IPS-15b (cell line): ENCODE measurements at regions not wholly inside any gene's neighbourhood (a gene's known extent, or its start where the extent isn't known, plus 50 kb on each side); places are given as distances from the start of the nearest gene placed in this dataset.
"Not testable (repeated sequence)": the region's sequence is repeated elsewhere in the genome, so short reads cannot be mapped to it uniquely, and the experiment has no call there.

Experiments
- H3K27me3 ChIP-seq: one replicate; pipeline ENCODE4 v1.6.1; 2013; ENCODE audit warnings: low read length; ENCODE audit not compliant: control insufficient read depth, insufficient read depth
- H3K36me3 ChIP-seq: one replicate; pipeline ENCODE4 v1.6.1; 2013; ENCODE audit warnings: low read length; ENCODE audit not compliant: control insufficient read depth, insufficient read depth
- H3K4me1 ChIP-seq: one replicate; pipeline ENCODE4 v1.6.1; 2013; ENCODE audit warnings: mild to moderate bottlenecking, low read length; ENCODE audit not compliant: control insufficient read depth, insufficient read depth
- H3K4me3 ChIP-seq: one replicate; pipeline ENCODE4 v1.5.1; 2013; ENCODE audit warnings: low read depth, low read length
- H3K9ac ChIP-seq: one replicate; pipeline ENCODE4 v1.6.1; 2013; ENCODE audit warnings: low read depth, mild to moderate bottlenecking, low read length
- H3K9me3 ChIP-seq: one replicate; pipeline ENCODE4 v1.6.1; 2013; ENCODE audit warnings: mild to moderate bottlenecking, low read length; ENCODE audit not compliant: control insufficient read depth, insufficient read depth

DNA sequence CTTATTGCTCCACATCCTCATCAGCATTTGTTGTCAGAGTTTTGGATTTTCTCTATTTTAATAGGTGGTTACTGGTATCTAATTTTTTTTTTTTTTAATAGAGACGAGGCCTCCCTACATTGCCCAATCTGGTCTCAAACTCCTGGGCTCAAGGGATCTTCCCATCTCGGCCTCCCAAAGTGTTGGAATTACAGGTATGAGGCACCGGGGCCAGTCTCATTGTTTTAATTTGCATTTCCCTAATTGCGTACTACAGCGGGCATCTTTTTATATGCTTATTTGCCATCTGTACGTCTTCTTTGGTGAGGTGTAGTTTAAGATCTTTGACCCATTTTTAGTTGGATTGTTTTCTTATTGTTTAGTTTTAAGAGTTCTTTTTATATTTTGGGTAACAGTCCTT, 210.4 kb upstream of the SULF2 start:
- Histone ChIP-seq H3K9me3 (peaks cover 12% of the 10 kb centered on the region), H3K4me3 (no peak overlapping the region), H3K27me3 (no peaks in the 10 kb centered on the region), H3K9ac (no peak overlapping the region), H3K4me1 (no peaks in the 10 kb centered on the region), H3K36me3 (no peaks in the 10 kb centered on the region)

- Histone ChIP-seq H3K4me3 (no peak overlapping the region), H3K27me3 (no peaks in the 10 kb centered on the region), H3K36me3 (no peaks in the 10 kb centered on the region), H3K4me1 (no peaks in the 10 kb centered on the region), H3K9me3 (peaks cover 12% of the 10 kb centered on the region), H3K9ac (no peak overlapping the region)
Observed at GRCh38 chr20:47993817-47994216, 208.5 kb upstream of the SULF2 start.

- H3K36me3 ChIP-seq = no peaks in the 10 kb centered on the region
- no peaks in the 10 kb centered on the region for H3K27me3 ChIP-seq
- peaks cover 12% of the 10 kb centered on the region for H3K9me3 ChIP-seq
- no peak overlapping the region for H3K9ac ChIP-seq
- no peak overlapping the region for H3K4me3 ChIP-seq
- H3K4me1 ChIP-seq = no peaks in the 10 kb centered on the region
Observed at GRCh38 chr20:47993035-47993755, 207.9 kb upstream of the SULF2 start.

DNA sequence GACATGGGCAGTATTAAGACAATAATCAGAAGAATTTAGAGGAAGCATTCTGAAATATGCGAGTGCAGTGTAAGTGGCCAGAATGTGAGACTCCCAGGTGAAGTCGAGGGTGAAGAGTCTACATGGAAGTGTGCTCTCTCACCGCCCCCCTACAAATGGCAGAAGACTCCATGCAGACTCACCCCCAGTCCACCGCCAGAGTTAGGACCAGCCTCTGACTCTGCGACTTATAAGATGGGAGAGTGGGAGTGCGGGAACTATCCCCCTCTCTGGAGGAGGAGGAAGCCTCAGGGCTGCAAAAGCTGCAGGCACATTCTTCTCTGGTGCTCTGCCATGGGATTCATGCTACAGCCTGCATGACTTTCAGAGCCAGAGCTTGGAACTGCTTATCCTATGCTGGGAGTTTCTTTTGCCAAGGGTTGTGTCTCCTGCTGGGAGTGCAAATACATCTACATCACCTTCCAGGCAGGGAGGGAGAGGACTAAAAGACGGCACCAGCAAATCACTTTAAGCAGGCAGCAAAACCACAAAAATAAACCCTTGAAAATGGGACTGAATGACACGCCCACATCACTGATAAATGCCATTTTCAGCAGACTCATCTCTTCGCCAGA, 206.7 kb upstream of the SULF2 start:
- no peak overlapping the region for H3K9ac ChIP-seq
- no peak overlapping the region for H3K4me3 ChIP-seq
- H3K9me3 ChIP-seq = peaks cover 12% of the 10 kb centered on the region
- no peaks in the 10 kb centered on the region for H3K36me3 ChIP-seq
- no peaks in the 10 kb centered on the region for H3K4me1 ChIP-seq
- H3K27me3 ChIP-seq = no peaks in the 10 kb centered on the region

- Histone ChIP-seq H3K9me3 (peaks cover 12% of the 10 kb centered on the region), H3K9ac (no peak overlapping the region), H3K4me3 (no peak overlapping the region), H3K27me3 (no peaks in the 10 kb centered on the region), H3K36me3 (no peaks in the 10 kb centered on the region), H3K4me1 (no peaks in the 10 kb centered on the region)
Observed at GRCh38 chr20:47990507-47991150, 205.3 kb upstream of the SULF2 start.

DNA sequence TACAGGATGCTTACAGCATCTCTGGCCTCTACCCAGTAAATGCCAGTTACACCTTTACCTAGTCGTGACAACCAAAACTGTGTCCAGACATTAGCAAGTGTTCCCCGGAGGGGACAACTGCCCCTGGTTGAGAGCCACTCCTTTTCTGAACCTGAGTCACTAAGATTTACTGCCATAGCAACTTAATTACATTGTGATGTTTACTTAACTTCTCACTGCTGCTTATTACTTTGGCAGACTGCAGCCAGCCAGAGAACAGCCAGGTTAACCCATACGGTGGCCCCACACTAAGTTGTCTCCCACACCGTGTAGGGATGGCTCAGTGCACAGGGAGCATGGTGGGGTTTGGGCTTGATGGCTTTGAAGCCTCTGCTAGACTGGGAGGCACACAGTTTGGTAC, 204.7 kb upstream of the SULF2 start:
- Histone ChIP-seq H3K9ac (no peak overlapping the region), H3K4me1 (no peaks in the 10 kb centered on the region), H3K36me3 (no peaks in the 10 kb centered on the region), H3K27me3 (no peaks in the 10 kb centered on the region), H3K4me3 (no peak overlapping the region), H3K9me3 (peaks cover 12% of the 10 kb centered on the region)

DNA sequence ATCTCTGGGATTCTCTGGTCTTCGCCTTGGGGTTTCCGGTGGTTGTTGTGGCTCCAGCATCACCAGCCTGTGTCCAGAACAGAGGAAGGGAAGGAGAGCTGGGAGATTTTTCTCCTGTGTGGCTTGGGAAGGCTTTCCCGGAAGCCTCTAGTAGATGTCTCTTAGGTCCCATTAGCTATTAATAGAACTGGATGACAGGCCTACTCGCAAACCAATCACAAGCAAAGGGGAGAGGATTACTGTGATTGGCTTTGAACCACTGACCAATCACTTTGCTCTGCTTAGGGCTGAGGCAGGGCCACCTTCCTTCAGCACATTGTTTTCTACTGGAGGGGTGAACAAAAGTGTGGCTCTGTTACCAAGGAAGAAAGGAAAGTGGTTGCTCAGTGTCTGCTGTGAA, 203.4 kb upstream of the SULF2 start:
- H3K4me3 ChIP-seq = no peak overlapping the region
- H3K36me3 ChIP-seq = no peaks in the 10 kb centered on the region
- H3K9me3 ChIP-seq = peaks cover 9% of the 10 kb centered on the region
- no peaks in the 10 kb centered on the region for H3K27me3 ChIP-seq
- no peak overlapping the region for H3K9ac ChIP-seq
- no peaks in the 10 kb centered on the region for H3K4me1 ChIP-seq

- Histone ChIP-seq H3K9ac (no peak overlapping the region), H3K4me1 (no peaks in the 10 kb centered on the region), H3K9me3 (no peaks in the 10 kb centered on the region), H3K4me3 (no peak overlapping the region), H3K36me3 (no peaks in the 10 kb centered on the region), H3K27me3 (no peaks in the 10 kb centered on the region)
Observed at GRCh38 chr20:47985092-47985850, 200.0 kb upstream of the SULF2 start.

- no peaks in the 10 kb centered on the region for H3K27me3 ChIP-seq
- no peaks in the 10 kb centered on the region for H3K9me3 ChIP-seq
- H3K4me1 ChIP-seq = no peaks in the 10 kb centered on the region
- no peak overlapping the region for H3K9ac ChIP-seq
- H3K4me3 ChIP-seq = no peak overlapping the region
- H3K36me3 ChIP-seq = no peaks in the 10 kb centered on the region
Observed at GRCh38 chr20:47984437-47984836, 199.2 kb upstream of the SULF2 start.

- not testable (repeated sequence) for H3K4me3 ChIP-seq, H3K9ac ChIP-seq, H3K27me3 ChIP-seq, H3K4me1 ChIP-seq, H3K36me3 ChIP-seq, H3K9me3 ChIP-seq
Observed at GRCh38 chr20:47983642-47984041, 198.4 kb upstream of the SULF2 start.

DNA sequence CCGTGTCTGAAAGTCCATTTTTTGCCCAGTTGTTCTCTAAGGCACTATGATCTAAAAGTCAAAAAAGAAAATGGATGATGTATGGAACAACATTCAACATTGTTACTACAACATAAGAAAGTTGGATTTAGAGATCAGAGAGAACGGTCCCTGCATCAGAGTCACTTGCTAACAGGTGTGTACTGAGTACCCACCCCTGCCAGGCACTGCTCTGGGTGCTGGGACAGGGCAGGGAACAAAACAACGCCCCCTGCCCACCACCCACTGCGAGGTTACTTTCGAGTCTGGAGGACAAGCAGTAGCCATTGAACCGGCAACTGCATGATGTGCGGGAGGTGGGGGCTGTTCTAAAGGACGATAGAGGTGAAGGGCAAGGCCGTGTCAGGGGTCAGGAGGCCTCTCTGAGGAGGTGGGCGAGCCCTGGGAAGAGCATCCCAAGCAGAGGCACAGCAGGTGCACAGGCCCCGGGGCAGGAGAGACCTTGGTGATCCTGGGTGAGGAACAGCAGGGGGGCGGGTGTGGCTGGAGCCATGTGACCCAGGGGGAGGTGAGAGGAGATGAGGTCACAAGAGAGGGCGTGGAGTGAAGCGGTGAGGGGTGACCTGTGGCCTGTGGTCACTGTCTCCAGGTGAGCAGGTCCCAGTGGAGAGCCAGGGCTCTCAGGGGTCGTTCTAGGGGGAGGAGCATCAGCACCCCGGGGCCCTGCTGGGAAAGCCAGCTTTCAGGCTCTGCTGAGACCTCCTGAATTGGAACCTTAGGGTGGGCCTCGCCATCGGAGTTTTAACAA, 197.5 kb upstream of the SULF2 start:
- no peaks in the 10 kb centered on the region for H3K27me3 ChIP-seq

More for the DNA sequence above, 197.5 kb upstream of the SULF2 start:
- H3K4me1 ChIP-seq = no peaks in the 10 kb centered on the region
- no peak overlapping the region for H3K4me3 ChIP-seq
- no peaks in the 10 kb centered on the region for H3K9me3 ChIP-seq
- H3K9ac ChIP-seq = no peak overlapping the region
- no peaks in the 10 kb centered on the region for H3K36me3 ChIP-seq
